T-helper 22 cell (primary cell): ENCODE measurements at regions not wholly inside any gene's neighbourhood (a gene's known extent, or its start where the extent isn't known, plus 50 kb on each side); places are given as distances from the start of the nearest gene placed in this dataset.
"Not testable (repeated sequence)": the region's sequence is repeated elsewhere in the genome, so short reads cannot be mapped to it uniquely, and the experiment has no call there.

ENCODE experiments used
- DNase-seq: peaks from one replicate; pipeline ENCODE4 v3.0.0-alpha.2; 2020; ENCODE audit warnings: low read depth

GRCh38 chr5:37962389-37962788, 122.5 kb upstream of the GDNF start:
- no peak for DNase-seq

GRCh38 chr5:37957218-37957617, 117.4 kb upstream of the GDNF start:
- no peak for DNase-seq

GRCh38 chr5:37955748-37956147, 115.9 kb upstream of the GDNF start:
- DNase-seq = no peak

- DNase-seq = no peak
Measured at GRCh38 chr5:37954561-37954960, 114.7 kb upstream of the GDNF start.

- no peak for DNase-seq
Measured at GRCh38 chr5:37951946-37952721, 112.3 kb upstream of the GDNF start.

- DNase-seq = no peak
Measured at GRCh38 chr5:37950436-37950835, 110.6 kb upstream of the GDNF start.

GRCh38 chr5:37945446-37945845, 105.6 kb upstream of the GDNF start:
- DNase-seq = no peak

- DNase-seq = not testable (repeated sequence)
Measured at GRCh38 chr5:37943136-37943535, 103.3 kb upstream of the GDNF start.

GRCh38 chr5:37940931-37941623, 101.2 kb upstream of the GDNF start:
- no peak for DNase-seq

- no peak for DNase-seq
Measured at GRCh38 chr5:37938861-37939260, 99.0 kb upstream of the GDNF start.

- no peak for DNase-seq
Measured at GRCh38 chr5:37938076-37938852, 98.4 kb upstream of the GDNF start.

GRCh38 chr5:37936091-37936490, 96.2 kb upstream of the GDNF start:
- DNase-seq = no peak

- no peak for DNase-seq
Measured at GRCh38 chr5:37933576-37933975, 93.7 kb upstream of the GDNF start.

- DNase-seq = no peak
Measured at GRCh38 chr5:37932450-37932849, 92.6 kb upstream of the GDNF start.

- no peak for DNase-seq
Measured at GRCh38 chr5:37931541-37931940, 91.7 kb upstream of the GDNF start.

- DNase-seq = no peak
Measured at GRCh38 chr5:37930350-37930749, 90.5 kb upstream of the GDNF start.

- DNase-seq = no peak
Measured at GRCh38 chr5:37929791-37930190, 90.0 kb upstream of the GDNF start.

GRCh38 chr5:37927753-37928152, 87.9 kb upstream of the GDNF start:
- not testable (repeated sequence) for DNase-seq

- no peak for DNase-seq
Measured at GRCh38 chr5:37926732-37927131, 86.9 kb upstream of the GDNF start.

GRCh38 chr5:37921452-37921851, 81.6 kb upstream of the GDNF start:
- DNase-seq = no peak

- DNase-seq = no peak
Measured at GRCh38 chr5:37918424-37918823, 78.6 kb upstream of the GDNF start.

- DNase-seq = no peak
Measured at GRCh38 chr5:37916525-37916924, 76.7 kb upstream of the GDNF start.
